SK-N-SH treated with all-trans-retinoic acid at 6 μM for 48 hours (cell line): ENCODE measurements at regions not wholly inside any gene's neighbourhood (a gene's known extent, or its start where the extent isn't known, plus 50 kb on each side); places are given as distances from the start of the nearest gene placed in this dataset.

Experiments used
- ATAC-seq: fragments of 200-7000 bp; cut with Tn5 transposase; 3 replicates; pipeline ENCODE4 v1.9.1; 2020; ENCODE audit warnings: mild to moderate bottlenecking, moderate library complexity
- ARNTL ChIP-seq: fragments of 450-650 bp; formaldehyde crosslinking; IDR thresholded peaks from 2 replicates; pipeline ENCODE4 v1.5.0; 2020; ENCODE audit warnings: low read depth, mild to moderate bottlenecking, moderate library complexity, borderline replicate concordance
- BACH2 ChIP-seq: fragments of 250-450 bp; sonication (Bioruptor Pico); IDR thresholded peaks from 2 replicates; pipeline ENCODE4 v1.9.0; 2021; ENCODE audit warnings: mild to moderate bottlenecking, borderline replicate concordance
- CSDC2 ChIP-seq: fragments of 250-450 bp; sonication (Bioruptor Pico); IDR thresholded peaks from 2 replicates; pipeline ENCODE4 v1.5.0; 2020; ENCODE audit warnings: mild to moderate bottlenecking, moderate library complexity
- ESRRG ChIP-seq: fragments of 250-450 bp; sonication (Bioruptor Pico); IDR thresholded peaks from 2 replicates; pipeline ENCODE4 v1.6.1; 2021; ENCODE audit warnings: mild to moderate bottlenecking
- PPARA ChIP-seq: fragments of 250-450 bp; sonication (Bioruptor Pico); IDR thresholded peaks from 2 replicates; pipeline ENCODE4 v1.5.0; 2020; ENCODE audit warnings: mild to moderate bottlenecking, borderline replicate concordance
- RARB ChIP-seq: fragments of 250-450 bp; sonication (Bioruptor Pico); IDR thresholded peaks from 2 replicates; pipeline ENCODE4 v1.8.0; 2021; ENCODE audit warnings: mild to moderate bottlenecking, moderate library complexity
- SNAI2 ChIP-seq: fragments of 250-450 bp; sonication (Bioruptor Pico); IDR thresholded peaks from 2 replicates; pipeline ENCODE4 v1.5.0; 2020; ENCODE audit warnings: mild to moderate bottlenecking, moderate library complexity
- TOX ChIP-seq: fragments of 250-450 bp; sonication (Bioruptor Pico); IDR thresholded peaks from 2 replicates; pipeline ENCODE4 v1.8.0; 2021; ENCODE audit warnings: mild to moderate bottlenecking, moderate library complexity, borderline replicate concordance
- ZC3H10 ChIP-seq: fragments of 250-450 bp; sonication (Bioruptor Pico); IDR thresholded peaks from 2 replicates; pipeline ENCODE4 v1.5.1; 2021; ENCODE audit warnings: mild to moderate bottlenecking, moderate library complexity
- ZFP3 ChIP-seq: fragments of 250-450 bp; sonication (Bioruptor Pico); IDR thresholded peaks from 2 replicates; pipeline ENCODE4 v1.5.0; 2020; ENCODE audit warnings: mild to moderate bottlenecking, moderate library complexity
- ZFP30 ChIP-seq: fragments of 450-650 bp; formaldehyde crosslinking; IDR thresholded peaks from 2 replicates; pipeline ENCODE4 v1.5.0; 2022; ENCODE audit warnings: mild to moderate bottlenecking, moderate library complexity
- ZNF565 ChIP-seq: fragments of 450-650 bp; formaldehyde crosslinking; conservative IDR thresholded peaks from 2 replicates; pipeline ENCODE4 v1.5.0; 2020; ENCODE audit warnings: low read depth, mild to moderate bottlenecking, moderate library complexity
- ZNF8 ChIP-seq: fragments of 450-650 bp; formaldehyde crosslinking; IDR thresholded peaks from 2 replicates; pipeline ENCODE4 v1.5.0; 2020; ENCODE audit warnings: mild to moderate bottlenecking, moderate library complexity
- TF ChIP-seq, protein P1 (sequence below): fragments of 250-450 bp; sonication (Bioruptor Pico); IDR thresholded peaks from 2 replicates; pipeline ENCODE4 v1.5.0; 2020; ENCODE audit warnings: mild to moderate bottlenecking, moderate library complexity
- TF ChIP-seq, protein P2 (sequence below): fragments of 250-450 bp; sonication (Bioruptor Pico); IDR thresholded peaks from 2 replicates; pipeline ENCODE4 v1.8.0; 2021; ENCODE audit warnings: low read depth, mild to moderate bottlenecking, moderate library complexity, borderline replicate concordance
- TF ChIP-seq, protein P3 (sequence below): fragments of 250-450 bp; sonication (Bioruptor Pico); IDR thresholded peaks from 2 replicates; pipeline ENCODE4 v1.5.1; 2021; ENCODE audit warnings: mild to moderate bottlenecking, moderate library complexity
- TF ChIP-seq, protein P4 (sequence below): fragments of 250-450 bp; sonication (Bioruptor Pico); IDR thresholded peaks from 2 replicates; pipeline ENCODE4 v1.5.1; 2020; ENCODE audit warnings: low read depth, mild to moderate bottlenecking, moderate library complexity

DNA sequence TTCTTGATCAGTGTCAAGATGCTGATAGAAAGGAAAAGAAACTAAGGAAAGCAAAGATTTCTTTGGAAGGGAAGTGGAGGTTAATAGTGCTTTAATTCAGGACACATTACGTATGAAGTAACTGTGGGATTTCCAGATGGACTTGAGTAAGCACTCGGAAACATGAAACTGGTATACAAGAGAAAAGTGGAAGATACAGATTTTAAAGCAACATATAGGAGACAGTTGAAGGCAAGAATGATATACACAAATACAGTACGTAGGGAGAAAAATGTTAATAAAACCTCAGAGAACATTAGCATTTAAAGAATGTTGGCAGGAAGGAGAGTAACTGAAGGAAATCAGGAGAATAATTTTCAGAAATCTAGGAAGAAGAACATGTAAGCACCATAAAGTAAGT, 730.9 kb upstream of the ADGRL2 start (continued):
- TF ChIP-seq, protein P1, sequence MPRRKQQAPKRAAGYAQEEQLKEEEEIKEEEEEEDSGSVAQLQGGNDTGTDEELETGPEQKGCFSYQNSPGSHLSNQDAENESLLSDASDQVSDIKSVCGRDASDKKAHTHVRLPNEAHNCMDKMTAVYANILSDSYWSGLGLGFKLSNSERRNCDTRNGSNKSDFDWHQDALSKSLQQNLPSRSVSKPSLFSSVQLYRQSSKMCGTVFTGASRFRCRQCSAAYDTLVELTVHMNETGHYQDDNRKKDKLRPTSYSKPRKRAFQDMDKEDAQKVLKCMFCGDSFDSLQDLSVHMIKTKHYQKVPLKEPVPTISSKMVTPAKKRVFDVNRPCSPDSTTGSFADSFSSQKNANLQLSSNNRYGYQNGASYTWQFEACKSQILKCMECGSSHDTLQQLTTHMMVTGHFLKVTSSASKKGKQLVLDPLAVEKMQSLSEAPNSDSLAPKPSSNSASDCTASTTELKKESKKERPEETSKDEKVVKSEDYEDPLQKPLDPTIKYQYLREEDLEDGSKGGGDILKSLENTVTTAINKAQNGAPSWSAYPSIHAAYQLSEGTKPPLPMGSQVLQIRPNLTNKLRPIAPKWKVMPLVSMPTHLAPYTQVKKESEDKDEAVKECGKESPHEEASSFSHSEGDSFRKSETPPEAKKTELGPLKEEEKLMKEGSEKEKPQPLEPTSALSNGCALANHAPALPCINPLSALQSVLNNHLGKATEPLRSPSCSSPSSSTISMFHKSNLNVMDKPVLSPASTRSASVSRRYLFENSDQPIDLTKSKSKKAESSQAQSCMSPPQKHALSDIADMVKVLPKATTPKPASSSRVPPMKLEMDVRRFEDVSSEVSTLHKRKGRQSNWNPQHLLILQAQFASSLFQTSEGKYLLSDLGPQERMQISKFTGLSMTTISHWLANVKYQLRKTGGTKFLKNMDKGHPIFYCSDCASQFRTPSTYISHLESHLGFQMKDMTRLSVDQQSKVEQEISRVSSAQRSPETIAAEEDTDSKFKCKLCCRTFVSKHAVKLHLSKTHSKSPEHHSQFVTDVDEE (CRISPR knock-in tag): no peak
- TF ChIP-seq RARB (no peak), TOX (CRISPR knock-in tag) (no peak), SNAI2 (CRISPR knock-in tag) (no peak), ZFP30 (CRISPR knock-in tag) (no peak), ZNF565 (CRISPR knock-in tag) (no peak)
- TF ChIP-seq, protein P2, sequence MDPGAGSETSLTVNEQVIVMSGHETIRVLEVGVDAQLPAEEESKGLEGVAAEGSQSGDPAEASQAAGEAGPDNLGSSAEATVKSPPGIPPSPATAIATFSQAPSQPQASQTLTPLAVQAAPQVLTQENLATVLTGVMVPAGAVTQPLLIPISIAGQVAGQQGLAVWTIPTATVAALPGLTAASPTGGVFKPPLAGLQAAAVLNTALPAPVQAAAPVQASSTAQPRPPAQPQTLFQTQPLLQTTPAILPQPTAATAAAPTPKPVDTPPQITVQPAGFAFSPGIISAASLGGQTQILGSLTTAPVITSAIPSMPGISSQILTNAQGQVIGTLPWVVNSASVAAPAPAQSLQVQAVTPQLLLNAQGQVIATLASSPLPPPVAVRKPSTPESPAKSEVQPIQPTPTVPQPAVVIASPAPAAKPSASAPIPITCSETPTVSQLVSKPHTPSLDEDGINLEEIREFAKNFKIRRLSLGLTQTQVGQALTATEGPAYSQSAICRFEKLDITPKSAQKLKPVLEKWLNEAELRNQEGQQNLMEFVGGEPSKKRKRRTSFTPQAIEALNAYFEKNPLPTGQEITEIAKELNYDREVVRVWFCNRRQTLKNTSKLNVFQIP (CRISPR knock-in tag): no peak
- TF ChIP-seq, protein P3, sequence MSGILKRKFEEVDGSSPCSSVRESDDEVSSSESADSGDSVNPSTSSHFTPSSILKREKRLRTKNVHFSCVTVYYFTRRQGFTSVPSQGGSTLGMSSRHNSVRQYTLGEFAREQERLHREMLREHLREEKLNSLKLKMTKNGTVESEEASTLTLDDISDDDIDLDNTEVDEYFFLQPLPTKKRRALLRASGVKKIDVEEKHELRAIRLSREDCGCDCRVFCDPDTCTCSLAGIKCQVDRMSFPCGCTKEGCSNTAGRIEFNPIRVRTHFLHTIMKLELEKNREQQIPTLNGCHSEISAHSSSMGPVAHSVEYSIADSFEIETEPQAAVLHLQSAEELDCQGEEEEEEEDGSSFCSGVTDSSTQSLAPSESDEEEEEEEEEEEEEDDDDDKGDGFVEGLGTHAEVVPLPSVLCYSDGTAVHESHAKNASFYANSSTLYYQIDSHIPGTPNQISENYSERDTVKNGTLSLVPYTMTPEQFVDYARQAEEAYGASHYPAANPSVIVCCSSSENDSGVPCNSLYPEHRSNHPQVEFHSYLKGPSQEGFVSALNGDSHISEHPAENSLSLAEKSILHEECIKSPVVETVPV (CRISPR knock-in tag): no peak

DNA sequence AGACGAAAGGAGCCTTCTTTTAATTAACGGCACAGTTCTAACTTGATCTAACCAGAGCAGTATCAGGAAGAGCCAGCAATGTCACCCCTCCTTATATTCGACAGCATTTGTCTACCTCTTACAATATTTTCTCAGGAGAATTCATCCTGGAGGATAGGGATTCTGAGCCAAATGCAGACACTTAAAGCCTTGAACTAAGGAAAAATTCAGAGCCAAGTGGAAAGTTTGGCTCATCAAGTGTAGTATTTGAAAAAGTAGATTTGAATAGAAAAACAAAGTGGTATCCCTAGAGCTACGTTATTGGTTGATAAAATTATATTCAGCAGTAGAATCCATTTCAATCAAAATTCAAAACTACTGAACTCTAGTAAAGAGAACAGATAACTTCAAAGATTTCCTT, 732.0 kb upstream of the ADGRL2 start:
- TF ChIP-seq, protein P1 (CRISPR knock-in tag): no peak
- TF ChIP-seq SNAI2 (CRISPR knock-in tag) (no peak), RARB (no peak), BACH2 (CRISPR knock-in tag) (no peak), ARNTL (CRISPR knock-in tag) (no peak), ESRRG (CRISPR knock-in tag) (no peak), CSDC2 (CRISPR knock-in tag) (no peak)
- TF ChIP-seq, protein P4, sequence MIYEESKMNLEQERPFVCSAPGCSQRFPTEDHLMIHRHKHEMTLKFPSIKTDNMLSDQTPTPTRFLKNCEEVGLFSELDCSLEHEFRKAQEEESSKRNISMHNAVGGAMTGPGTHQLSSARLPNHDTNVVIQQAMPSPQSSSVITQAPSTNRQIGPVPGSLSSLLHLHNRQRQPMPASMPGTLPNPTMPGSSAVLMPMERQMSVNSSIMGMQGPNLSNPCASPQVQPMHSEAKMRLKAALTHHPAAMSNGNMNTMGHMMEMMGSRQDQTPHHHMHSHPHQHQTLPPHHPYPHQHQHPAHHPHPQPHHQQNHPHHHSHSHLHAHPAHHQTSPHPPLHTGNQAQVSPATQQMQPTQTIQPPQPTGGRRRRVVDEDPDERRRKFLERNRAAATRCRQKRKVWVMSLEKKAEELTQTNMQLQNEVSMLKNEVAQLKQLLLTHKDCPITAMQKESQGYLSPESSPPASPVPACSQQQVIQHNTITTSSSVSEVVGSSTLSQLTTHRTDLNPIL (CRISPR knock-in tag): no peak
- TF ChIP-seq, all 23 proteins: peak for 0
- no peak for ATAC-seq

DNA sequence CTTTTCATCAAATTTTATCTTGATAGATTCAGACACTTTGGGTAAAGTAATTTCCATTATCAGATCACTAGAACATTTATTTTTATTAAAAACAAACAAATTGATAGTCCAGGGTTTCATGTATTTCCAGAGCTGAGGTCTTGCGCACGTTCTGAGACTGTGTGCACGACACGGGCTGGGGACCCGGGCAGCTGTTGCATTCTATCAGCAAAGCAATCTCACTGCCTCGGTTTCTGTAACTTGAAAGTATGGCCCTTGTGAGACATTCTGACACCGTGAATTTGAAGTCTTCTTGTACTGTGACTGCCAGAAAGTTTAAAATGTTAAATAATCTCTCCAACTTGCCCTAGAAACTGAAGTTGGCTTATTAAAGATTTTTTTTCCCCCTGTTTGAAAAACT, 746.9 kb upstream of the ADGRL2 start:
- no peak for ATAC-seq
- TF ChIP-seq, protein P1 (CRISPR knock-in tag): no peak
- no peak for TF ChIP-seq ZNF8 (CRISPR knock-in tag)
- no peak for TF ChIP-seq PPARA
- no peak for TF ChIP-seq ESRRG (CRISPR knock-in tag)
- TF ChIP-seq ZFP3 (CRISPR knock-in tag): no peak
- TF ChIP-seq, protein P2 (CRISPR knock-in tag): no peak
- no peak for TF ChIP-seq CSDC2 (CRISPR knock-in tag)
- TF ChIP-seq BACH2 (CRISPR knock-in tag): no peak
- TF ChIP-seq ZFP30 (CRISPR knock-in tag): no peak
- TF ChIP-seq ZC3H10 (CRISPR knock-in tag): no peak
- TF ChIP-seq ZNF565 (CRISPR knock-in tag): no peak
- TF ChIP-seq SNAI2 (CRISPR knock-in tag): no peak
